ENCODE measurements at regions not wholly inside any gene's neighbourhood (a gene's known extent, or its start where the extent isn't known, plus 50 kb on each side); places are given as distances from the start of the nearest gene placed in this dataset.

DNA sequence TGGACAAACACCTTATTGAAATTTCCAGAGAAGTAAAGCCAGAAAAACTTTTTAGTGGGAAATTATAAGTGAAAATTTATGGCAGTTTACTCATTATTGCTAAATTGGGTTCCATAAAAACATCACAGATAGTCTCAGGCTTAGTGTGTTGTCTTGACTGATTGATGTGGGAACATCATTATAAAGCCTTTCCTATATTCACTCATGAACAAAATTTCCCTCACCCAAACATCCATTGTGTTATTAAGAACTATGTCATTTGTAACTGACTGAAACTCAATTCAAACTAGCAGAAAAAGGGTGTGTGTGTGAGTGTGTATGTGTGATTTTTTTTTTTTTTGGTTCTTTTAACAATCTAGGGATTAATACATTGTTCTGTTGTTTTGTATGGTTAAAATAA is 143.7 kb upstream of the SEMA6A start (continued):
- TF ChIP-seq, protein P1, sequence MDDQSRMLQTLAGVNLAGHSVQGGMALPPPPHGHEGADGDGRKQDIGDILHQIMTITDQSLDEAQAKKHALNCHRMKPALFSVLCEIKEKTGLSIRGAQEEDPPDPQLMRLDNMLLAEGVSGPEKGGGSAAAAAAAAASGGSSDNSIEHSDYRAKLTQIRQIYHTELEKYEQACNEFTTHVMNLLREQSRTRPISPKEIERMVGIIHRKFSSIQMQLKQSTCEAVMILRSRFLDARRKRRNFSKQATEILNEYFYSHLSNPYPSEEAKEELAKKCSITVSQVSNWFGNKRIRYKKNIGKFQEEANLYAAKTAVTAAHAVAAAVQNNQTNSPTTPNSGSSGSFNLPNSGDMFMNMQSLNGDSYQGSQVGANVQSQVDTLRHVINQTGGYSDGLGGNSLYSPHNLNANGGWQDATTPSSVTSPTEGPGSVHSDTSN (IDR thresholded peaks at IDR 0.05; ENCODE audit: insufficient replicate concordance, low read depth, low read length), result no peak
- TF ChIP-seq, protein P2, sequence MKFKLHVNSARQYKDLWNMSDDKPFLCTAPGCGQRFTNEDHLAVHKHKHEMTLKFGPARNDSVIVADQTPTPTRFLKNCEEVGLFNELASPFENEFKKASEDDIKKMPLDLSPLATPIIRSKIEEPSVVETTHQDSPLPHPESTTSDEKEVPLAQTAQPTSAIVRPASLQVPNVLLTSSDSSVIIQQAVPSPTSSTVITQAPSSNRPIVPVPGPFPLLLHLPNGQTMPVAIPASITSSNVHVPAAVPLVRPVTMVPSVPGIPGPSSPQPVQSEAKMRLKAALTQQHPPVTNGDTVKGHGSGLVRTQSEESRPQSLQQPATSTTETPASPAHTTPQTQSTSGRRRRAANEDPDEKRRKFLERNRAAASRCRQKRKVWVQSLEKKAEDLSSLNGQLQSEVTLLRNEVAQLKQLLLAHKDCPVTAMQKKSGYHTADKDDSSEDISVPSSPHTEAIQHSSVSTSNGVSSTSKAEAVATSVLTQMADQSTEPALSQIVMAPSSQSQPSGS (IDR thresholded peaks at IDR 0.05; ENCODE audit: low read length), result no peak; the same call in 1 of the 2 replicates
- TF ChIP-seq BACH1 (IDR thresholded peaks at IDR 0.05; ENCODE audit: borderline replicate concordance) (no peak), ZSCAN29 (IDR thresholded peaks at IDR 0.05) (no peak), CEBPB (IDR thresholded peaks at IDR 0.05; ENCODE audit: borderline replicate concordance in 1 of 2, low read depth in 2 of 2, low read length in 2 of 2) (no peak), MEF2A (IDR thresholded peaks at IDR 0.05; ENCODE audit: insufficient read depth, low read depth, low read length) (no peak), CREM (IDR thresholded peaks at IDR 0.05; ENCODE audit: low read depth) (no peak), NRF1 (conservative IDR thresholded peaks at IDR 0.05; ENCODE audit: low read depth, low read length) (no peak), SMAD1 (IDR thresholded peaks at IDR 0.05; ENCODE audit: low read depth, partially characterized antibody) (no peak), POLR2A (IDR thresholded peaks at IDR 0.05; ENCODE audit: low read depth, low read length) (no peak), TCF7 (IDR thresholded peaks at IDR 0.05; ENCODE audit: borderline replicate concordance) (peak; percentile 70; the same call in 1 of the 2 replicates), WRNIP1 (IDR thresholded peaks at IDR 0.05; ENCODE audit: borderline replicate concordance, low read depth, low read length) (no peak), NFYA (IDR thresholded peaks at IDR 0.05; ENCODE audit: borderline replicate concordance, low read depth, low read length) (no peak), JUNB (IDR thresholded peaks at IDR 0.05) (peak; percentile 29; the same call in 1 of the 2 replicates), BCL11A (IDR thresholded peaks at IDR 0.05; ENCODE audit: low read depth, low read length) (no peak), MXI1 (IDR thresholded peaks at IDR 0.05; ENCODE audit: low read depth, low read length) (no peak), ZNF384 (IDR thresholded peaks at IDR 0.05; ENCODE audit: borderline replicate concordance, low read depth, low read length) (peak; percentile 40; the same call in 1 of the 2 replicates), STAT3 (IDR thresholded peaks at IDR 0.05; ENCODE audit: low read depth, low read length) (no peak), IRF4 (IDR thresholded peaks at IDR 0.05; ENCODE audit: low read depth, low read length) (no peak)
- TF ChIP-seq, protein P3, sequence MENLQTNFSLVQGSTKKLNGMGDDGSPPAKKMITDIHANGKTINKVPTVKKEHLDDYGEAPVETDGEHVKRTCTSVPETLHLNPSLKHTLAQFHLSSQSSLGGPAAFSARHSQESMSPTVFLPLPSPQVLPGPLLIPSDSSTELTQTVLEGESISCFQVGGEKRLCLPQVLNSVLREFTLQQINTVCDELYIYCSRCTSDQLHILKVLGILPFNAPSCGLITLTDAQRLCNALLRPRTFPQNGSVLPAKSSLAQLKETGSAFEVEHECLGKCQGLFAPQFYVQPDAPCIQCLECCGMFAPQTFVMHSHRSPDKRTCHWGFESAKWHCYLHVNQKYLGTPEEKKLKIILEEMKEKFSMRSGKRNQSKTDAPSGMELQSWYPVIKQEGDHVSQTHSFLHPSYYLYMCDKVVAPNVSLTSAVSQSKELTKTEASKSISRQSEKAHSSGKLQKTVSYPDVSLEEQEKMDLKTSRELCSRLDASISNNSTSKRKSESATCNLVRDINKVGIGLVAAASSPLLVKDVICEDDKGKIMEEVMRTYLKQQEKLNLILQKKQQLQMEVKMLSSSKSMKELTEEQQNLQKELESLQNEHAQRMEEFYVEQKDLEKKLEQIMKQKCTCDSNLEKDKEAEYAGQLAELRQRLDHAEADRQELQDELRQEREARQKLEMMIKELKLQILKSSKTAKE (IDR thresholded peaks at IDR 0.05; ENCODE audit: low read depth, poor library complexity, severe bottlenecking), result no peak
- TF ChIP-seq, protein P4, sequence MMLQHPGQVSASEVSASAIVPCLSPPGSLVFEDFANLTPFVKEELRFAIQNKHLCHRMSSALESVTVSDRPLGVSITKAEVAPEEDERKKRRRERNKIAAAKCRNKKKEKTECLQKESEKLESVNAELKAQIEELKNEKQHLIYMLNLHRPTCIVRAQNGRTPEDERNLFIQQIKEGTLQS (IDR thresholded peaks at IDR 0.05; ENCODE audit: borderline replicate concordance, extremely low read depth, low read depth, low read length), result no peak
- TF ChIP-seq, protein P5, sequence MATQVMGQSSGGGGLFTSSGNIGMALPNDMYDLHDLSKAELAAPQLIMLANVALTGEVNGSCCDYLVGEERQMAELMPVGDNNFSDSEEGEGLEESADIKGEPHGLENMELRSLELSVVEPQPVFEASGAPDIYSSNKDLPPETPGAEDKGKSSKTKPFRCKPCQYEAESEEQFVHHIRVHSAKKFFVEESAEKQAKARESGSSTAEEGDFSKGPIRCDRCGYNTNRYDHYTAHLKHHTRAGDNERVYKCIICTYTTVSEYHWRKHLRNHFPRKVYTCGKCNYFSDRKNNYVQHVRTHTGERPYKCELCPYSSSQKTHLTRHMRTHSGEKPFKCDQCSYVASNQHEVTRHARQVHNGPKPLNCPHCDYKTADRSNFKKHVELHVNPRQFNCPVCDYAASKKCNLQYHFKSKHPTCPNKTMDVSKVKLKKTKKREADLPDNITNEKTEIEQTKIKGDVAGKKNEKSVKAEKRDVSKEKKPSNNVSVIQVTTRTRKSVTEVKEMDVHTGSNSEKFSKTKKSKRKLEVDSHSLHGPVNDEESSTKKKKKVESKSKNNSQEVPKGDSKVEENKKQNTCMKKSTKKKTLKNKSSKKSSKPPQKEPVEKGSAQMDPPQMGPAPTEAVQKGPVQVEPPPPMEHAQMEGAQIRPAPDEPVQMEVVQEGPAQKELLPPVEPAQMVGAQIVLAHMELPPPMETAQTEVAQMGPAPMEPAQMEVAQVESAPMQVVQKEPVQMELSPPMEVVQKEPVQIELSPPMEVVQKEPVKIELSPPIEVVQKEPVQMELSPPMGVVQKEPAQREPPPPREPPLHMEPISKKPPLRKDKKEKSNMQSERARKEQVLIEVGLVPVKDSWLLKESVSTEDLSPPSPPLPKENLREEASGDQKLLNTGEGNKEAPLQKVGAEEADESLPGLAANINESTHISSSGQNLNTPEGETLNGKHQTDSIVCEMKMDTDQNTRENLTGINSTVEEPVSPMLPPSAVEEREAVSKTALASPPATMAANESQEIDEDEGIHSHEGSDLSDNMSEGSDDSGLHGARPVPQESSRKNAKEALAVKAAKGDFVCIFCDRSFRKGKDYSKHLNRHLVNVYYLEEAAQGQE (IDR thresholded peaks at IDR 0.05; ENCODE audit: low read depth, low read length), result no peak

Data from GM12878 (cell line).